K562 (cell line): ENCODE measurements at regions not wholly inside any gene's neighbourhood (a gene's known extent, or its start where the extent isn't known, plus 50 kb on each side); places are given as distances from the start of the nearest gene placed in this dataset.

ENCODE experiments used
- BACH1 ChIP-seq: fragments of 200-800 bp; sonication (Bioruptor generic); IDR thresholded peaks from 2 replicates; pipeline ENCODE4 v1.6.1; 2016; ENCODE audit warnings: missing genetic modification characterization, missing compliant biosample characterization
- CTCF ChIP-seq, 3 experiments: IDR thresholded peaks in 2 of 3; conservative IDR thresholded peaks in 1 of 3; 2 replicates each; pipeline ENCODE4 v1.5.1; 2011 to 2012; ENCODE audit warnings: low read length in 3 of 3, mild to moderate bottlenecking in 3 of 3, control low read depth in 2 of 3, improper control_type of control experiment in 1 of 3, inconsistent platforms in 1 of 3, low read depth in 1 of 3, mixed read lengths in 1 of 3, moderate library complexity in 1 of 3; ENCODE audit not compliant: insufficient read depth in 2 of 3
- JUND ChIP-seq, 2 experiments: IDR thresholded peaks; 2 replicates in 1 of 2; 3 replicates in 1 of 2; pipeline ENCODE4 v1.6.1; 2011; ENCODE audit warnings: borderline replicate concordance in 2 of 2, low read depth in 2 of 2, low read length in 2 of 2, improper control_type of control experiment in 1 of 2, missing biosample characterization in 1 of 2, missing genetic modification characterization in 1 of 2, missing genetic modification reagents in 1 of 2
- MIER1 ChIP-seq: fragments of 450-650 bp; IDR thresholded peaks from 2 replicates; pipeline ENCODE4 v1.6.1; 2016; ENCODE audit warnings: antibody characterized with exemption, mild to moderate bottlenecking, low read depth
- MTF1 ChIP-seq: fragments of 250-450 bp; sonication (Bioruptor Pico); IDR thresholded peaks from 2 replicates; pipeline ENCODE4 v1.9.0; 2021; ENCODE audit warnings: moderate library complexity, mild to moderate bottlenecking, inconsistent platforms, borderline replicate concordance
- NR2C2 ChIP-seq, 2 experiments: fragments of 200-800 bp in 1 of 2; sonication (Bioruptor generic) in 1 of 2; sonication (generic) in 1 of 2; formaldehyde crosslinking in 1 of 2; IDR thresholded peaks; 2 replicates each; pipeline versions ENCODE4 v1.6.1 to v1.8.0; 2016 to 2022; ENCODE audit warnings: mild to moderate bottlenecking in 1 of 2, missing compliant biosample characterization in 1 of 2, missing genetic modification characterization in 1 of 2, missing genetic modification reagents in 1 of 2
- NR3C1 ChIP-seq: sonication (generic); formaldehyde crosslinking; IDR thresholded peaks from 2 replicates; pipeline ENCODE4 v1.8.1; 2022; ENCODE audit warnings: missing genetic modification reagents
- PCBP2 ChIP-seq: fragments of 200-400 bp; formaldehyde crosslinking; IDR thresholded peaks from 2 replicates; pipeline ENCODE4 v1.6.1; 2018; ENCODE audit warnings: low read length, low read depth, mild to moderate bottlenecking, moderate library complexity; ENCODE audit not compliant: poor library complexity, severe bottlenecking
- POLR2A ChIP-seq: fragments of 450-650 bp; conservative IDR thresholded peaks from 2 replicates; pipeline ENCODE4 v1.6.1; 2016
- RBM15 ChIP-seq: fragments of 200-400 bp; formaldehyde crosslinking; IDR thresholded peaks from 2 replicates; pipeline ENCODE4 v1.6.1; 2018; ENCODE audit warnings: mild to moderate bottlenecking, low read length, moderate library complexity; ENCODE audit not compliant: insufficient read depth
- TFAP4 ChIP-seq: sonication (generic); formaldehyde crosslinking; IDR thresholded peaks from 2 replicates; pipeline ENCODE4 v1.8.0; 2022; ENCODE audit warnings: missing genetic modification reagents, mild to moderate bottlenecking, moderate library complexity, borderline replicate concordance
- ZZZ3 ChIP-seq: fragments of 450-650 bp; IDR thresholded peaks from 2 replicates; pipeline ENCODE4 v1.6.1; 2016; ENCODE audit warnings: antibody characterized with exemption, mild to moderate bottlenecking, moderate library complexity
- TF ChIP-seq, protein P1 (sequence below): IDR thresholded peaks from 2 replicates; pipeline ENCODE4 v1.6.1; 2016; ENCODE audit warnings: missing genetic modification characterization, missing compliant biosample characterization
- TF ChIP-seq, protein P2 (sequence below): fragments of 250-450 bp; sonication (Bioruptor Pico); IDR thresholded peaks from 2 replicates; pipeline ENCODE4 v1.4.0; 2020

DNA sequence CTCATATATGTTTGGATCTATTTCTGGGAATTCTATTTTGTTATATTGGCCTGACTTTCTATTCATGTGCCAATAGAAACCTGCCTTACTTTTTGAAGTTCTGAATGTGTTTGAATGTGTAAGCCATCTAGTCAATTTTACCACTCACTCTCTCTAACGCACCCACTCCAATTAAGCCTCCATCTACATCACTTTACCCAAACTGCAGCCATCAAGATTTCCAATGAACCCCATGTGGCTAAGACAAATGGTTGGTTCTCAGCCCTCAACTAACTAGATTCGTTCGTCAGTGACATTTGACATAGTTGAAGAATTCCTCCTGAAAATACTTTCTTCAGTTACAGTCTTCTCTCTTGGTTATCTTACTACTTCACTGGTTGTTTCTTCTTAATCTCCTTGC is 137.3 kb upstream of the FSHR start:
- TF ChIP-seq ZZZ3 (no peak), BACH1 (tag) (no peak), NR2C2 (CRISPR knock-in tag; IDR thresholded peaks at IDR 0.05) (no peak), NR2C2 (tag; IDR thresholded peaks at IDR 0.05) (no peak), TFAP4 (CRISPR knock-in tag) (no peak), PCBP2 (no peak), JUND (IDR thresholded peaks at IDR 0.05; ENCODE audit: borderline replicate concordance, low read depth, low read length) (no peak), JUND (tag; IDR thresholded peaks at IDR 0.05; ENCODE audit: borderline replicate concordance, low read depth, low read length) (no peak), MIER1 (no peak), RBM15 (no peak), CTCF (IDR thresholded peaks at IDR 0.05 in 2 of 3, conservative IDR thresholded peaks at IDR 0.05 in 1 of 3; ENCODE audit: insufficient read depth in 2 of 3, low read depth in 1 of 3, low read length in 3 of 3) (no peak), NR3C1 (CRISPR knock-in tag) (no peak), POLR2A (no peak), MTF1 (no peak)
- TF ChIP-seq, protein P1, sequence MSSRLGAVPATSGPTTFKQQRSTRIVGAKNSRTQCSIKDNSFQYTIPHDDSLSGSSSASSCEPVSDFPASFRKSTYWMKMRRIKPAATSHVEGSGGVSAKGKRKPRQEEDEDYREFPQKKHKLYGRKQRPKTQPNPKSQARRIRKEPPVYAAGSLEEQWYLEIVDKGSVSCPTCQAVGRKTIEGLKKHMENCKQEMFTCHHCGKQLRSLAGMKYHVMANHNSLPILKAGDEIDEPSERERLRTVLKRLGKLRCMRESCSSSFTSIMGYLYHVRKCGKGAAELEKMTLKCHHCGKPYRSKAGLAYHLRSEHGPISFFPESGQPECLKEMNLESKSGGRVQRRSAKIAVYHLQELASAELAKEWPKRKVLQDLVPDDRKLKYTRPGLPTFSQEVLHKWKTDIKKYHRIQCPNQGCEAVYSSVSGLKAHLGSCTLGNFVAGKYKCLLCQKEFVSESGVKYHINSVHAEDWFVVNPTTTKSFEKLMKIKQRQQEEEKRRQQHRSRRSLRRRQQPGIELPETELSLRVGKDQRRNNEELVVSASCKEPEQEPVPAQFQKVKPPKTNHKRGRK (tag): no peak
- TF ChIP-seq, protein P2, sequence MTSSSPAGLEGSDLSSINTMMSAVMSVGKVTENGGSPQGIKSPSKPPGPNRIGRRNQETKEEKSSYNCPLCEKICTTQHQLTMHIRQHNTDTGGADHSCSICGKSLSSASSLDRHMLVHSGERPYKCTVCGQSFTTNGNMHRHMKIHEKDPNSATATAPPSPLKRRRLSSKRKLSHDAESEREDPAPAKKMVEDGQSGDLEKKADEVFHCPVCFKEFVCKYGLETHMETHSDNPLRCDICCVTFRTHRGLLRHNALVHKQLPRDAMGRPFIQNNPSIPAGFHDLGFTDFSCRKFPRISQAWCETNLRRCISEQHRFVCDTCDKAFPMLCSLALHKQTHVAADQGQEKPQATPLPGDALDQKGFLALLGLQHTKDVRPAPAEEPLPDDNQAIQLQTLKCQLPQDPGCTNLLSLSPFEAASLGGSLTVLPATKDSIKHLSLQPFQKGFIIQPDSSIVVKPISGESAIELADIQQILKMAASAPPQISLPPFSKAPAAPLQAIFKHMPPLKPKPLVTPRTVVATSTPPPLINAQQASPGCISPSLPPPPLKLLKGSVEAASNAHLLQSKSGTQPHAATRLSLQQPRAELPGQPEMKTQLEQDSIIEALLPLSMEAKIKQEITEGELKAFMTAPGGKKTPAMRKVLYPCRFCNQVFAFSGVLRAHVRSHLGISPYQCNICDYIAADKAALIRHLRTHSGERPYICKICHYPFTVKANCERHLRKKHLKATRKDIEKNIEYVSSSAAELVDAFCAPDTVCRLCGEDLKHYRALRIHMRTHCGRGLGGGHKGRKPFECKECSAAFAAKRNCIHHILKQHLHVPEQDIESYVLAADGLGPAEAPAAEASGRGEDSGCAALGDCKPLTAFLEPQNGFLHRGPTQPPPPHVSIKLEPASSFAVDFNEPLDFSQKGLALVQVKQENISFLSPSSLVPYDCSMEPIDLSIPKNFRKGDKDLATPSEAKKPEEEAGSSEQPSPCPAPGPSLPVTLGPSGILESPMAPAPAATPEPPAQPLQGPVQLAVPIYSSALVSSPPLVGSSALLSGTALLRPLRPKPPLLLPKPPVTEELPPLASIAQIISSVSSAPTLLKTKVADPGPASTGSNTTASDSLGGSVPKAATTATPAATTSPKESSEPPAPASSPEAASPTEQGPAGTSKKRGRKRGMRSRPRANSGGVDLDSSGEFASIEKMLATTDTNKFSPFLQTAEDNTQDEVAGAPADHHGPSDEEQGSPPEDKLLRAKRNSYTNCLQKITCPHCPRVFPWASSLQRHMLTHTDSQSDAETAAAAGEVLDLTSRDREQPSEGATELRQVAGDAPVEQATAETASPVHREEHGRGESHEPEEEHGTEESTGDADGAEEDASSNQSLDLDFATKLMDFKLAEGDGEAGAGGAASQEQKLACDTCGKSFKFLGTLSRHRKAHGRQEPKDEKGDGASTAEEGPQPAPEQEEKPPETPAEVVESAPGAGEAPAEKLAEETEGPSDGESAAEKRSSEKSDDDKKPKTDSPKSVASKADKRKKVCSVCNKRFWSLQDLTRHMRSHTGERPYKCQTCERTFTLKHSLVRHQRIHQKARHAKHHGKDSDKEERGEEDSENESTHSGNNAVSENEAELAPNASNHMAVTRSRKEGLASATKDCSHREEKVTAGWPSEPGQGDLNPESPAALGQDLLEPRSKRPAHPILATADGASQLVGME (CRISPR knock-in tag): no peak
